Gastroesophageal sphincter (tissue), 3 donors: ENCODE measurements at regions not wholly inside any gene's neighbourhood (a gene's known extent, or its start where the extent isn't known, plus 50 kb on each side); places are given as distances from the start of the nearest gene placed in this dataset.
"Not testable (repeated sequence)": the region's sequence is repeated elsewhere in the genome, so short reads cannot be mapped to it uniquely, and the experiment has no call there.

Experiments used
- CTCF ChIP-seq, 4 experiments: fragments of 200-600 bp in 2 of 4; fragments of 450-650 bp in 2 of 4; sonication (generic) in 1 of 4; IDR thresholded peaks; one replicate each; pipeline ENCODE4 v1.5.1; 2017 to 2019; ENCODE audit warnings: antibody characterized with exemption in 4 of 4, mild to moderate bottlenecking in 2 of 4, moderate library complexity in 2 of 4
- EP300 ChIP-seq: sonication (generic); formaldehyde crosslinking; IDR thresholded peaks from one replicate; pipeline ENCODE4 v1.6.1; 2017; ENCODE audit warnings: antibody characterized with exemption, mild to moderate bottlenecking
- POLR2A ChIP-seq, 2 donors: fragments of 450-650 bp; IDR thresholded peaks; one replicate each; pipeline ENCODE4 v1.6.1; 2017; ENCODE audit warnings: antibody characterized with exemption in 2 of 2, mild to moderate bottlenecking in 2 of 2, moderate library complexity in 1 of 2
- POLR2AphosphoS5 ChIP-seq: sonication (generic); formaldehyde crosslinking; IDR thresholded peaks from one replicate; pipeline ENCODE4 v1.6.1; 2017; ENCODE audit warnings: antibody characterized with exemption

GRCh38 chr4:104269603-104270002 lies 225.1 kb downstream of the CXXC4 start:
- not testable (repeated sequence) for TF ChIP-seq CTCF (IDR thresholded peaks at IDR 0.05); EP300; POLR2AphosphoS5; POLR2A (IDR thresholded peaks at IDR 0.05)
